ENCODE measurements at regions not wholly inside any gene's neighbourhood (a gene's known extent, or its start where the extent isn't known, plus 50 kb on each side); places are given as distances from the start of the nearest gene placed in this dataset.

DNA sequence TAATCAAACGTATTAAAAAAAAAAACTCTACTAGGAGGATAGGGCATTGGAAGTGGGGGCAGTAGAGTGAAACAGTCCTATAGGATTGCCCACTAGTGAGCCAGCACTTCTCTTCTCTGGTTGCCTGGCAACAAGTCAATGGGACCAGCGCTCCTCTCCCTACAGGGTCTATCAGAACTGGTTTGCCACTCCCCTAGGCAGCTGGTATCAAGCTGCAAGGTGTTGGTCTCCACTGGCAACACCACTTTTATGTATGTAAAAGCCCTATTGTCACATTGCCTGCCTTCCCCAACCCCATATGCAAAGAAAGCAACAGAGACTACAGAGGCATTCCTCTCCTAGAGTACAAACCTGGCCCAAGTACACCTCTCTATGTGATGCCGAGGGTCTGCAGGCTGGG, 166.9 kb upstream of the MCHR2 start:
- H3K4me3 Mint-ChIP-seq (ENCODE audit: unreplicated experiment): no peak overlapping the region
- Histone ChIP-seq H3K27me3 (replicated peaks; ENCODE audit: control insufficient read depth, insufficient read depth, low read length) (no peaks in the 10 kb centered on the region), H3K9me3 (no peaks in the 10 kb centered on the region), H3K36me3 (ENCODE audit: control insufficient read depth, insufficient read depth, low read length) (no peaks in the 10 kb centered on the region; the same call in 1 of the 2 replicates), H3K4me1 (no peaks in the 10 kb centered on the region), H3K4me3 (ENCODE audit: low read depth, low read length) (no peak overlapping the region)
- H3K27me3 Mint-ChIP-seq (ENCODE audit: insufficient read depth, unreplicated experiment): no peaks in the 10 kb centered on the region
- DNase-seq: no peak
- BruUV-seq (replicated peaks): no TSS peak
- no peaks in the 10 kb centered on the region for H3K9me3 Mint-ChIP-seq (ENCODE audit: unreplicated experiment)
- H3K27ac Mint-ChIP-seq (ENCODE audit: unreplicated experiment): no peak overlapping the region
- ChIA-PET POLR2A (no interaction called here), CTCF (no interaction called here)
- intact Hi-C loops (cut with micrococcal nuclease; ENCODE audit: unreplicated experiment): no loop called here
- peaks cover 5% of the 10 kb centered on the region for H3K36me3 Mint-ChIP-seq (ENCODE audit: insufficient read depth, unreplicated experiment)
- H3K4me1 Mint-ChIP-seq (ENCODE audit: low read depth, unreplicated experiment): no peaks in the 10 kb centered on the region
- TF ChIP-seq, protein P1, sequence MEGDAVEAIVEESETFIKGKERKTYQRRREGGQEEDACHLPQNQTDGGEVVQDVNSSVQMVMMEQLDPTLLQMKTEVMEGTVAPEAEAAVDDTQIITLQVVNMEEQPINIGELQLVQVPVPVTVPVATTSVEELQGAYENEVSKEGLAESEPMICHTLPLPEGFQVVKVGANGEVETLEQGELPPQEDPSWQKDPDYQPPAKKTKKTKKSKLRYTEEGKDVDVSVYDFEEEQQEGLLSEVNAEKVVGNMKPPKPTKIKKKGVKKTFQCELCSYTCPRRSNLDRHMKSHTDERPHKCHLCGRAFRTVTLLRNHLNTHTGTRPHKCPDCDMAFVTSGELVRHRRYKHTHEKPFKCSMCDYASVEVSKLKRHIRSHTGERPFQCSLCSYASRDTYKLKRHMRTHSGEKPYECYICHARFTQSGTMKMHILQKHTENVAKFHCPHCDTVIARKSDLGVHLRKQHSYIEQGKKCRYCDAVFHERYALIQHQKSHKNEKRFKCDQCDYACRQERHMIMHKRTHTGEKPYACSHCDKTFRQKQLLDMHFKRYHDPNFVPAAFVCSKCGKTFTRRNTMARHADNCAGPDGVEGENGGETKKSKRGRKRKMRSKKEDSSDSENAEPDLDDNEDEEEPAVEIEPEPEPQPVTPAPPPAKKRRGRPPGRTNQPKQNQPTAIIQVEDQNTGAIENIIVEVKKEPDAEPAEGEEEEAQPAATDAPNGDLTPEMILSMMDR (IDR thresholded peaks at IDR 0.05; ENCODE audit: insufficient read depth in 1 of 2, low read depth in 1 of 2, low read length in 1 of 2, severe bottlenecking in 1 of 2, unreplicated experiment in 1 of 2): no peak

- Mint-ChIP-seq H3K4me3 (ENCODE audit: unreplicated experiment) (no peak overlapping the region), H3K27ac (ENCODE audit: unreplicated experiment) (no peak overlapping the region), H3K4me1 (ENCODE audit: low read depth, unreplicated experiment) (no peaks in the 10 kb centered on the region), H3K36me3 (ENCODE audit: insufficient read depth, unreplicated experiment) (peaks cover 5% of the 10 kb centered on the region), H3K9me3 (ENCODE audit: unreplicated experiment) (no peaks in the 10 kb centered on the region), H3K27me3 (ENCODE audit: insufficient read depth, unreplicated experiment) (no peaks in the 10 kb centered on the region)
- peaks cover 6% of the 10 kb centered on the region; the same call in 1 of the 2 replicates for H3K4me1 ChIP-seq
- no peaks in the 10 kb centered on the region for H3K27me3 ChIP-seq (replicated peaks; ENCODE audit: control insufficient read depth, insufficient read depth, low read length)
- BruUV-seq (replicated peaks): no TSS peak
- intact Hi-C loops (cut with micrococcal nuclease; ENCODE audit: unreplicated experiment): no loop called here
- no peak for DNase-seq
- POLR2A ChIA-PET: no interaction called here
- TF ChIP-seq, protein P1 (IDR thresholded peaks at IDR 0.05; ENCODE audit: insufficient read depth in 1 of 2, low read depth in 1 of 2, low read length in 1 of 2, severe bottlenecking in 1 of 2, unreplicated experiment in 1 of 2): no peak
- CTCF ChIA-PET: no interaction called here
- H3K36me3 ChIP-seq (ENCODE audit: control insufficient read depth, insufficient read depth, low read length): 0 out of 2 replicates have a peak, but pooled peaks cover 2% of the 10 kb centered on the region
- H3K9me3 ChIP-seq: no peaks in the 10 kb centered on the region
- no peak overlapping the region for H3K4me3 ChIP-seq (ENCODE audit: low read depth, low read length)
These were observed 161.1 kb upstream of the MCHR2 start for GRCh38 chr6:100155141-100155540.

DNA sequence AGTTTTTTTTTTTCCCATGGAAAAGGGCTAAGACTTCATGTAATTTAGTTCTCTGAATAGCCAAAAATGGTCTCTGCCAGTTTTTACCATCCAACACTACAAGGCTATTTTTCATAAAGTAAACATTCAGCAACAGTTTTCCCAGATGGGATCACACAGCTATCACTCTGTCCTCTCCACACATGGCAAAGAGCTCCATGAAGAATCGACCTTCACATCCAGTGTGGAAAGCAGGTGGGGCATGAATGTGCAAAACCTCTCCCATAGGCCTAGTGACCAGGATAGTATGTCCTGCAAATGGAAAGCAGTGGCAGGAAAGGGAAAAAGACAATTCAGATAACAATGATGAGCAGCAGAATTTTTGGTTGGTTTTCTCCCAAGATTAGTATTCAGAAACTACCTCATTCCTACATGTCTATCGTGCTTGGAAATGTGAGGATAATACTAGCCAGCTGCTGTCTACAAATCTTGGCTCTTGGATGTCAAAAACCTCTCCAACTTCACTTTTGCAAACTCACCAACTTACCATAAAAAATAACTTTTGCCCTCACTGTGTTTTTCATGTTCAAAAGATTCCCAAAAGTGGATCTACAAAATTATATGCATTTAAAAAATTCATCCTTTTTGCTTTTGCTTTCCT, 159.7 kb upstream of the MCHR2 start:
- no peaks in the 10 kb centered on the region for H3K9me3 ChIP-seq
- H3K4me3 ChIP-seq (ENCODE audit: low read depth, low read length): no peak overlapping the region
- Mint-ChIP-seq H3K27ac (ENCODE audit: unreplicated experiment) (no peak overlapping the region), H3K27me3 (ENCODE audit: insufficient read depth, unreplicated experiment) (no peaks in the 10 kb centered on the region), H3K4me1 (ENCODE audit: low read depth, unreplicated experiment) (no peaks in the 10 kb centered on the region), H3K9me3 (ENCODE audit: unreplicated experiment) (no peaks in the 10 kb centered on the region), H3K4me3 (ENCODE audit: unreplicated experiment) (no peak overlapping the region), H3K36me3 (ENCODE audit: insufficient read depth, unreplicated experiment) (no peaks in the 10 kb centered on the region)
- no TSS peak for BruUV-seq (replicated peaks)
- H3K36me3 ChIP-seq (ENCODE audit: control insufficient read depth, insufficient read depth, low read length): 0 out of 2 replicates have a peak, but pooled peaks cover 2% of the 10 kb centered on the region
- H3K4me1 ChIP-seq: peaks cover 6% of the 10 kb centered on the region; the same call in 1 of the 2 replicates
- TF ChIP-seq, protein P1 (IDR thresholded peaks at IDR 0.05; ENCODE audit: insufficient read depth in 1 of 2, low read depth in 1 of 2, low read length in 1 of 2, severe bottlenecking in 1 of 2, unreplicated experiment in 1 of 2): no peak
- ChIA-PET POLR2A (no interaction called here), CTCF (no interaction called here)
- DNase-seq: no peak
- intact Hi-C loops (cut with micrococcal nuclease; ENCODE audit: unreplicated experiment): no loop called here
- no peaks in the 10 kb centered on the region for H3K27me3 ChIP-seq (replicated peaks; ENCODE audit: control insufficient read depth, insufficient read depth, low read length)
